ENCODE measurements at regions not wholly inside any gene's neighbourhood (a gene's known extent, or its start where the extent isn't known, plus 50 kb on each side); places are given as distances from the start of the nearest gene placed in this dataset.
"Not testable (repeated sequence)": the region's sequence is repeated elsewhere in the genome, so short reads cannot be mapped to it uniquely, and the experiment has no call there.

- TF ChIP-seq POLR2AphosphoS5, POLR2A (IDR thresholded peaks at IDR 0.05; ENCODE audit: low read depth, low read length): not testable (repeated sequence)
Measured at GRCh38 chr6:11880156-11880555, 101.6 kb upstream of the ADTRP start.

All from GM12891 (cell line).